ENCODE measurements at regions not wholly inside any gene's neighbourhood (a gene's known extent, or its start where the extent isn't known, plus 50 kb on each side); places are given as distances from the start of the nearest gene placed in this dataset.
A peak's percentile ranks its signal among the peaks of the same experiment; 100 is the strongest.
"Not testable (repeated sequence)": the region's sequence is repeated elsewhere in the genome, so short reads cannot be mapped to it uniquely, and the experiment has no call there.

DNA sequence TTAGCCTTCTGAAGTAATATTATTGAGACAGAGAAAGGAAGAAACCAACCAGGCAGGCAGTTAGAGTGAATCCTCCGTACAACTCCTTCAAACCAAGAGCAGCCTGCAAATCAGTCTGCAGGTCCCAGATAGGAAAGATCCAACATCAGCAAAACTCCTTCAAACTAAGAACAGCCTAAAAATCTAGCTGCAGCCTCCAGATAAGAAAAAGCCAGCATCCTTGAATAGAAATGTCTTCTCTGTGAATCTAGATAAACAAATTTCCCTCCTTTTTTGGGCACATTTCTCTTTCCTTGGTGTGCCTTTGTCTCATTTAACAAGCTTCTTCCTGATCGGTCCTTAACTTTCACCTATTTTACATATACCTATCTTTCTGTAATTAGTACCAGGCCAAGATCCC is 1004.6 kb upstream of the TMEFF2 start:
- no peak overlapping the region for H3K4me3 ChIP-seq (ENCODE audit: low read depth, low read length, poor library complexity, severe bottlenecking)
- CTCF ChIA-PET, result no interaction called here
- H3K27ac ChIP-seq (ENCODE audit: low read depth, low read length, poor library complexity, severe bottlenecking), result no peak overlapping the region
- intact Hi-C loops (cut with micrococcal nuclease; ENCODE audit: unreplicated experiment), result no loop called here
- H3K27me3 ChIP-seq (replicated peaks; ENCODE audit: insufficient read depth, low read depth, low read length, poor library complexity), result no peaks in the 10 kb centered on the region
- H3K9me3 ChIP-seq (ENCODE audit: low read depth, low read length, poor library complexity, severe bottlenecking), result peaks cover 5% of the 10 kb centered on the region
- TF ChIP-seq EZH2 (IDR thresholded peaks at IDR 0.05; ENCODE audit: borderline replicate concordance, low read depth, low read length, poor library complexity, severe bottlenecking), result no peak
- TF ChIP-seq, protein P1, sequence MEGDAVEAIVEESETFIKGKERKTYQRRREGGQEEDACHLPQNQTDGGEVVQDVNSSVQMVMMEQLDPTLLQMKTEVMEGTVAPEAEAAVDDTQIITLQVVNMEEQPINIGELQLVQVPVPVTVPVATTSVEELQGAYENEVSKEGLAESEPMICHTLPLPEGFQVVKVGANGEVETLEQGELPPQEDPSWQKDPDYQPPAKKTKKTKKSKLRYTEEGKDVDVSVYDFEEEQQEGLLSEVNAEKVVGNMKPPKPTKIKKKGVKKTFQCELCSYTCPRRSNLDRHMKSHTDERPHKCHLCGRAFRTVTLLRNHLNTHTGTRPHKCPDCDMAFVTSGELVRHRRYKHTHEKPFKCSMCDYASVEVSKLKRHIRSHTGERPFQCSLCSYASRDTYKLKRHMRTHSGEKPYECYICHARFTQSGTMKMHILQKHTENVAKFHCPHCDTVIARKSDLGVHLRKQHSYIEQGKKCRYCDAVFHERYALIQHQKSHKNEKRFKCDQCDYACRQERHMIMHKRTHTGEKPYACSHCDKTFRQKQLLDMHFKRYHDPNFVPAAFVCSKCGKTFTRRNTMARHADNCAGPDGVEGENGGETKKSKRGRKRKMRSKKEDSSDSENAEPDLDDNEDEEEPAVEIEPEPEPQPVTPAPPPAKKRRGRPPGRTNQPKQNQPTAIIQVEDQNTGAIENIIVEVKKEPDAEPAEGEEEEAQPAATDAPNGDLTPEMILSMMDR (conservative IDR thresholded peaks at IDR 0.05; ENCODE audit: low read depth, low read length), result no peak
- no peaks in the 10 kb centered on the region for H3K4me1 ChIP-seq (ENCODE audit: insufficient read depth, low read length, poor library complexity, severe bottlenecking)
- no peaks in the 10 kb centered on the region for H3K36me3 ChIP-seq (ENCODE audit: insufficient read depth, low read length, poor library complexity, severe bottlenecking)
- no TSS peak for BruUV-seq (replicated peaks)
- POLR2A ChIA-PET (ENCODE audit: low non-redundant PET), result no interaction called here
- no peak for DNase-seq (ENCODE audit: low spot score)

DNA sequence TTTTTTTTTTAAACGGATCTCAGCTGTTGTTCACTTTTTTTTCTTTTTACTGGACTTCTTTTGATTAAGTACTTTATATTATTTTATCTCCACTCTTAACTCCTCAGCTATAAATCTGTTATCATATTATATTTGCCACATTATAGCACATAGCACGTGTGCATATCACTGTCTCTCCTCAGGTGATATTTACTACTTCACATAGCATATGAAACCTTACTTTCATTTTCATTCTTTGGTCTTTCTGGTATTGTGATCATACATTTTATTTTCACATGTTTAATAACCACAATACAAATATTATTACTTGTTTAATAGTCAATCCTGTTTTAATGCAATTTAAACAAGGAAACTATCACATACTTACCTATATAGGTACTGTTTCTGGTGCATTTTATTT is 993.1 kb upstream of the TMEFF2 start:
- peak overlapping the region; percentile 26 for H3K4me3 ChIP-seq (ENCODE audit: low read depth, low read length, poor library complexity, severe bottlenecking)
- BruUV-seq (replicated peaks), result no TSS peak
- H3K4me1 ChIP-seq (ENCODE audit: insufficient read depth, low read length, poor library complexity, severe bottlenecking), result no peaks in the 10 kb centered on the region
- CTCF ChIA-PET, result no interaction called here
- POLR2A ChIA-PET (ENCODE audit: low non-redundant PET), result no interaction called here
- H3K27me3 ChIP-seq (replicated peaks; ENCODE audit: insufficient read depth, low read depth, low read length, poor library complexity), result no peaks in the 10 kb centered on the region
- H3K36me3 ChIP-seq (ENCODE audit: insufficient read depth, low read length, poor library complexity, severe bottlenecking), result no peaks in the 10 kb centered on the region
- DNase-seq (ENCODE audit: low spot score), result no peak
- H3K9me3 ChIP-seq (ENCODE audit: low read depth, low read length, poor library complexity, severe bottlenecking), result no peaks in the 10 kb centered on the region
- TF ChIP-seq, protein P1 (conservative IDR thresholded peaks at IDR 0.05; ENCODE audit: low read depth, low read length), result no peak
- TF ChIP-seq EZH2 (IDR thresholded peaks at IDR 0.05; ENCODE audit: borderline replicate concordance, low read depth, low read length, poor library complexity, severe bottlenecking), result no peak
- H3K27ac ChIP-seq (ENCODE audit: low read depth, low read length, poor library complexity, severe bottlenecking), result no peak overlapping the region
- intact Hi-C loops (cut with micrococcal nuclease; ENCODE audit: unreplicated experiment), result no loop called here

DNA sequence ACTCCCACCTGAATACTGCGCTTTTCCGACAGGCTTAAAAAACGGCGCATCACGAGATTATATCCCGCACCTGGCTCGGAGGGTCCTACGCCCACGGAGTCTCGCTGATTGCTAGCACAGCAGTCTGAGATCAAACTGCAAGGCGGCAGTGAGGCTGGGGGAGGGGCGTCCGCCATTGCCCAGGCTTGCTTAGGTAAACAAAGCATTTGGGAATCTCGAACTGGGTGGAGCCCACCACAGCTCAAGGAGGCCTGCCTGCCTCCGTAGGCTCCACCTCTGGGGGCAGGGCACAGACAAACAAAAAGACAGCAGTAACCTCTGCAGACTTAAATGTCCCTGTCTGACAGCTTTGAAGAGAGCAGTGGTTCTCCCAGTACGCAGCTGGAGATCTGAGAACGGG is 976.2 kb upstream of the TMEFF2 start:
- H3K27me3 ChIP-seq (replicated peaks; ENCODE audit: insufficient read depth, low read depth, low read length, poor library complexity); H3K9me3 ChIP-seq (ENCODE audit: low read depth, low read length, poor library complexity, severe bottlenecking); CTCF ChIA-PET; BruUV-seq (replicated peaks); H3K36me3 ChIP-seq (ENCODE audit: insufficient read depth, low read length, poor library complexity, severe bottlenecking); DNase-seq (ENCODE audit: low spot score); H3K4me3 ChIP-seq (ENCODE audit: low read depth, low read length, poor library complexity, severe bottlenecking); H3K27ac ChIP-seq (ENCODE audit: low read depth, low read length, poor library complexity, severe bottlenecking); intact Hi-C loops (cut with micrococcal nuclease; ENCODE audit: unreplicated experiment); POLR2A ChIA-PET (ENCODE audit: low non-redundant PET); H3K4me1 ChIP-seq (ENCODE audit: insufficient read depth, low read length, poor library complexity, severe bottlenecking): not testable (repeated sequence)

DNA sequence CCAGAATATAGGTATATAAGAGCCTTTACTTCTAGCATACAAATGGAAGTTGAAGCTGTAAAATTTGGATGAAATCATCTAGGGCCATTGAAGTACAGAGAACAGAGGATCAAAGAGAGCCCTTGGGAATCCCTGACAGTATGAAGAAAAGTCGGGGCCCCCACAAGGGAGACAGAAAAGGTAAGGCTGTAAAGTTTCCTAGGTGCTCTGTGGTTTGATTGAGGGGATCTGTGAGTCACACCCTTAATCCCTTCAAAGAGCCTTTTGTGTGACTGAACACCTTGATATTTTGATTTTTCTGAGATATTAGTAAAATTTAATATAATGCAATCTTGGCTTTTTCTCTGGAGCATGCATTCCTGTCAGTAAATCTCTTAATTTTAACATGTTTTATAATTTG is 961.7 kb upstream of the TMEFF2 start:
- Histone ChIP-seq H3K36me3 (ENCODE audit: insufficient read depth, low read length, poor library complexity, severe bottlenecking) (no peaks in the 10 kb centered on the region), H3K9me3 (ENCODE audit: low read depth, low read length, poor library complexity, severe bottlenecking) (peaks cover 4% of the 10 kb centered on the region), H3K4me3 (ENCODE audit: low read depth, low read length, poor library complexity, severe bottlenecking) (no peak overlapping the region), H3K27ac (ENCODE audit: low read depth, low read length, poor library complexity, severe bottlenecking) (no peak overlapping the region), H3K4me1 (ENCODE audit: insufficient read depth, low read length, poor library complexity, severe bottlenecking) (no peaks in the 10 kb centered on the region), H3K27me3 (replicated peaks; ENCODE audit: insufficient read depth, low read depth, low read length, poor library complexity) (no peaks in the 10 kb centered on the region)
- DNase-seq (ENCODE audit: low spot score), result no peak
- ChIA-PET POLR2A (ENCODE audit: low non-redundant PET) (no interaction called here), CTCF (no interaction called here)
- intact Hi-C loops (cut with micrococcal nuclease; ENCODE audit: unreplicated experiment), result no loop called here
- TF ChIP-seq EZH2 (IDR thresholded peaks at IDR 0.05; ENCODE audit: borderline replicate concordance, low read depth, low read length, poor library complexity, severe bottlenecking), result no peak
- TF ChIP-seq, protein P1 (conservative IDR thresholded peaks at IDR 0.05; ENCODE audit: low read depth, low read length), result no peak
- BruUV-seq (replicated peaks), result no TSS peak
